Thyroid gland (tissue), 4 donors: ENCODE measurements at regions not wholly inside any gene's neighbourhood (a gene's known extent, or its start where the extent isn't known, plus 50 kb on each side); places are given as distances from the start of the nearest gene placed in this dataset.

Source experiments
- POLR2A ChIP-seq, 2 donors: fragments of 450-650 bp; IDR thresholded peaks; one replicate each; pipeline ENCODE4 v1.6.1; 2017; ENCODE audit warnings: antibody characterized with exemption in 2 of 2, mild to moderate bottlenecking in 2 of 2, moderate library complexity in 1 of 2
- TF ChIP-seq, protein P1 (sequence below), 6 experiments: fragments of 200-600 bp in 3 of 6; fragments of 450-650 bp in 3 of 6; sonication (generic) in 3 of 6; IDR thresholded peaks; one replicate each; pipeline ENCODE4 v1.5.1; 2016 to 2019; ENCODE audit warnings: antibody characterized with exemption in 6 of 6, mild to moderate bottlenecking in 2 of 6, inconsistent platforms in 1 of 6, moderate library complexity in 1 of 6

DNA sequence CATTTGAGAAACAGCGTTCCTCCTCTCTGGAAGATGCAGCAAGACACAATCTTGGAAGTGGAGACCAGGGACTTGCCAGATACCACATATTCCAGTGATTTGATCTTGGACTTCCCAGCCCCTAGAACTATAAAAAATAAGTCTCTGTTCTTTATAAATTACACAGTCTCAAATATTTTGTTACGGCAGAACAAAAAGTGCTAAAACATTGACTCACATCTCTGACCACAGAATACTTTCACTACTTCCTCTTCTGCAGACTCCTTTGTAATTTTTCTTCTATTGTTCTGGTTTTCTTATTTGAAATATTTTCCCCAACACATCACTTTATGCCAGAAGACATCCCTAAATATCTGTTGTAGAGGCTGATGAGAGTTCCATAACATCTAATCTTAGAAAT is 706.1 kb upstream of the CDH18 start:
- no peak for TF ChIP-seq POLR2A (IDR thresholded peaks at IDR 0.05)
- TF ChIP-seq, protein P1, sequence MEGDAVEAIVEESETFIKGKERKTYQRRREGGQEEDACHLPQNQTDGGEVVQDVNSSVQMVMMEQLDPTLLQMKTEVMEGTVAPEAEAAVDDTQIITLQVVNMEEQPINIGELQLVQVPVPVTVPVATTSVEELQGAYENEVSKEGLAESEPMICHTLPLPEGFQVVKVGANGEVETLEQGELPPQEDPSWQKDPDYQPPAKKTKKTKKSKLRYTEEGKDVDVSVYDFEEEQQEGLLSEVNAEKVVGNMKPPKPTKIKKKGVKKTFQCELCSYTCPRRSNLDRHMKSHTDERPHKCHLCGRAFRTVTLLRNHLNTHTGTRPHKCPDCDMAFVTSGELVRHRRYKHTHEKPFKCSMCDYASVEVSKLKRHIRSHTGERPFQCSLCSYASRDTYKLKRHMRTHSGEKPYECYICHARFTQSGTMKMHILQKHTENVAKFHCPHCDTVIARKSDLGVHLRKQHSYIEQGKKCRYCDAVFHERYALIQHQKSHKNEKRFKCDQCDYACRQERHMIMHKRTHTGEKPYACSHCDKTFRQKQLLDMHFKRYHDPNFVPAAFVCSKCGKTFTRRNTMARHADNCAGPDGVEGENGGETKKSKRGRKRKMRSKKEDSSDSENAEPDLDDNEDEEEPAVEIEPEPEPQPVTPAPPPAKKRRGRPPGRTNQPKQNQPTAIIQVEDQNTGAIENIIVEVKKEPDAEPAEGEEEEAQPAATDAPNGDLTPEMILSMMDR (IDR thresholded peaks at IDR 0.05) = no peak
